Breast epithelium (tissue), 4 donors: ENCODE measurements at regions not wholly inside any gene's neighbourhood (a gene's known extent, or its start where the extent isn't known, plus 50 kb on each side); places are given as distances from the start of the nearest gene placed in this dataset.

Source experiments
- DNase-seq, 2 donors: peaks; one replicate each; pipeline ENCODE4 v3.0.0-alpha.2; 2019; ENCODE audit warnings: low spot score in 2 of 2
- H3K27ac ChIP-seq, 2 donors: fragments of 200-600 bp; sonication (generic) in 1 of 2; one replicate each; pipeline ENCODE4 v1.5.1; 2016 to 2019; ENCODE audit warnings: mild to moderate bottlenecking in 1 of 2
- H3K27me3 ChIP-seq, 2 donors: fragments of 200-600 bp; sonication (generic) in 1 of 2; one replicate each; pipeline versions ENCODE4 v1.5.1 to v1.6.0; 2017 to 2019; ENCODE audit warnings: control low read depth in 1 of 2, mild to moderate bottlenecking in 1 of 2
- H3K36me3 ChIP-seq: fragments of 200-600 bp; one replicate; pipeline ENCODE4 v1.5.1; 2019
- H3K4me1 ChIP-seq, 2 donors: fragments of 200-600 bp; sonication (generic); one replicate each; pipeline ENCODE4 v1.5.1; 2016 to 2019; ENCODE audit warnings: control low read depth in 1 of 2
- H3K4me3 ChIP-seq, 3 donors: fragments of 200-600 bp; sonication (generic); 1 replicate in 2 of 3; 2 replicates in 1 of 3; pipeline ENCODE4 v1.5.1; 2016 to 2019; ENCODE audit warnings: mild to moderate bottlenecking in 3 of 3, moderate library complexity in 2 of 3
- H3K9me3 ChIP-seq, 2 donors: fragments of 200-600 bp; sonication (generic) in 1 of 2; one replicate each; pipeline ENCODE4 v1.5.1; 2016 to 2019; ENCODE audit warnings: control low read depth in 1 of 2
- CTCF ChIP-seq, 3 donors: fragments of 450-650 bp; IDR thresholded peaks; one replicate each; pipeline ENCODE4 v1.5.1; 2016 to 2017; ENCODE audit warnings: antibody characterized with exemption in 3 of 3, mild to moderate bottlenecking in 3 of 3, moderate library complexity in 3 of 3
- POLR2A ChIP-seq: fragments of 450-650 bp; IDR thresholded peaks from one replicate; pipeline ENCODE4 v1.6.1; 2016; ENCODE audit warnings: antibody characterized with exemption, mild to moderate bottlenecking, moderate library complexity
- POLR2AphosphoS5 ChIP-seq, 3 donors: sonication (generic); formaldehyde crosslinking; IDR thresholded peaks; one replicate each; pipeline ENCODE4 v1.6.1; 2017; ENCODE audit warnings: antibody characterized with exemption in 3 of 3
- intact Hi-C: fragments of 100-400 bp; cut with DNase I; formaldehyde crosslinking; loops from one replicate; pipeline ENCODE4 v1.15.1; 2023; ENCODE audit warnings: low total_unique reads

GRCh38 chr1:58992643-58993042 is 208.8 kb upstream of the JUN start:
- H3K27ac ChIP-seq, result no peak overlapping the region
- no peaks in the 10 kb centered on the region for H3K9me3 ChIP-seq
- TF ChIP-seq POLR2AphosphoS5 (IDR thresholded peaks at IDR 0.05) (no peak), CTCF (IDR thresholded peaks at IDR 0.05) (no peak), POLR2A (no peak)

GRCh38 chr1:58993403-58993802 is 209.6 kb upstream of the JUN start:
- no peaks in the 10 kb centered on the region for H3K9me3 ChIP-seq
- TF ChIP-seq POLR2AphosphoS5 (IDR thresholded peaks at IDR 0.05) (no peak), CTCF (IDR thresholded peaks at IDR 0.05) (no peak), POLR2A (no peak)
- H3K36me3 ChIP-seq, result no peaks in the 10 kb centered on the region
- no peak overlapping the region for H3K27ac ChIP-seq
- H3K4me3 ChIP-seq, result no peak overlapping the region
- H3K4me1 ChIP-seq, result no peaks in the 10 kb centered on the region
- no peaks in the 10 kb centered on the region for H3K27me3 ChIP-seq
- intact Hi-C loops, result no loop called here
- DNase-seq, result no peak

More at GRCh38 chr1:58992643-58993042, 208.8 kb upstream of the JUN start:
- Histone ChIP-seq H3K36me3 (no peaks in the 10 kb centered on the region), H3K27me3 (no peaks in the 10 kb centered on the region), H3K4me1 (no peaks in the 10 kb centered on the region), H3K4me3 (no peak overlapping the region)
- DNase-seq, result no peak
- intact Hi-C loops, result no loop called here

DNA sequence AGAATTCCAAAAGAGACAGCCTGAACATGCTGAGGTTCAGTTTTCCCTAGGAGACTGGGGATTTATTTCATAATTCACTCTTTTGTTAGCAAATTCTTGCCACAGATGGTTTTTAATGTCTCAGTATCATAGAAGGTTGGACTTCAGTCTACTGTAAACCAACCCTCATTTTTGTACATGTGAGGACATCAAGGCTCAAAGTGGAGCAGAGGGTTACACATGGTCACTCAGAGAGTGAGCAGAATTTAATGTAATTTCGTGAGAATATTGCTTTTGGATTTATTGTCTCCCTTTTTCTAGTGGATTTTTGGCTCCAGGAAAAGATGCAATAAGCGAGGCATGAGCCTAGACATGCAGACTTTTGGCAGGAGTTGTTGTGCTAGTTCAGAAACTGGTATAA is 210.8 kb upstream of the JUN start:
- Histone ChIP-seq H3K36me3 (no peaks in the 10 kb centered on the region), H3K9me3 (no peaks in the 10 kb centered on the region), H3K27me3 (no peaks in the 10 kb centered on the region), H3K4me3 (no peak overlapping the region), H3K27ac (no peak overlapping the region), H3K4me1 (no peaks in the 10 kb centered on the region)
- no peak for TF ChIP-seq CTCF (IDR thresholded peaks at IDR 0.05)
- intact Hi-C loops, result no loop called here
- no peak for DNase-seq

DNA sequence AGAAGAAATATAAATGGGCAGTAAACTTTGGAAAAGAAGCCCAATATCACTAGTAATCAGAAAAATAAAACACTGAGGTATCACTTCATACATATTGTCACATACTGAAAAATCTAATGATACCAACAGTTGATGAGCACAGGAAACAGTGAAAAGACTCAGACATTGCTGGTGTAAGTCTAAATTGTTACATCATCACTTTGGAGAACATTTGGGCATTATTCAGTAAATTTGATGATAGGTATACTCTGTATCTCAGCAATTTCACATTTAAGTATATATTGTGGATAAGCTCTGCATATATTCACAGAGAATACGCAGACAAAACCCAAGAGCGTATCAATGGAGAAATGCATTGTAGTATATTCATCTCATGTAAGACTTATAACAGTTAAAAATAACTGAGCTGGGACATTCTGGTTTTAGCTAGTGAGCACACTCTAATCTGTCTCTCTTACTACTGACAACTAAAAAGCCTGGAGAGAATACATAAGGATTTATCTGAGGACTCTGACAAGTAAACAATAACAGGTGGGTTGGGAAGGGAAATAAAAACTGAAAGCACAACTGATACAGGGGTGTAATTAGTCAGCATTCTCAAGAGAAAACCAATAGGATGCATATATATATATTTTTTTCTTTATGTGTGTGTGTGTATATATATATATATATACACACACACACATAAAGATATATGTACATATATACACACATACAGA is 212.7 kb upstream of the JUN start:
- TF ChIP-seq POLR2AphosphoS5 (IDR thresholded peaks at IDR 0.05) (no peak), CTCF (IDR thresholded peaks at IDR 0.05) (no peak), POLR2A (no peak)
- intact Hi-C loops, result no loop called here

GRCh38 chr1:58997060-58997411 is 213.2 kb upstream of the JUN start:
- no peaks in the 10 kb centered on the region for H3K9me3 ChIP-seq
- no peak for TF ChIP-seq POLR2A
- no peak for TF ChIP-seq CTCF (IDR thresholded peaks at IDR 0.05)
- no peak for TF ChIP-seq POLR2AphosphoS5 (IDR thresholded peaks at IDR 0.05)
- no peak for DNase-seq
- no peaks in the 10 kb centered on the region for H3K36me3 ChIP-seq
- no peaks in the 10 kb centered on the region for H3K27me3 ChIP-seq
- H3K4me3 ChIP-seq, result no peak overlapping the region
- intact Hi-C loops, result no loop called here
- H3K4me1 ChIP-seq, result no peaks in the 10 kb centered on the region
- H3K27ac ChIP-seq, result no peak overlapping the region

More for the DNA sequence above, 212.7 kb upstream of the JUN start:
- Histone ChIP-seq H3K4me3 (no peak overlapping the region), H3K27me3 (no peaks in the 10 kb centered on the region), H3K36me3 (no peaks in the 10 kb centered on the region), H3K4me1 (no peaks in the 10 kb centered on the region), H3K27ac (no peak overlapping the region), H3K9me3 (no peaks in the 10 kb centered on the region)
- DNase-seq, result no peak
